HG03280 (cell line): ENCODE measurements at regions not wholly inside any gene's neighbourhood (a gene's known extent, or its start where the extent isn't known, plus 50 kb on each side); places are given as distances from the start of the nearest gene placed in this dataset.

Experiments
- ATAC-seq: cut with Tn5 transposase; IDR thresholded peaks from one replicate; pipeline ENCODE4 v1.9.1; 2021; ENCODE audit warnings: mild to moderate bottlenecking, moderate library complexity; ENCODE audit not compliant: unreplicated experiment

GRCh38 chr9:90420768-90421513, 221.7 kb downstream of the DIRAS2 start:
- ATAC-seq = no peak

- no peak for ATAC-seq
Measured at GRCh38 chr9:90421786-90422185, 220.8 kb downstream of the DIRAS2 start.

GRCh38 chr9:90423661-90424193, 218.9 kb downstream of the DIRAS2 start:
- no peak for ATAC-seq

GRCh38 chr9:90428517-90428916, 214.1 kb downstream of the DIRAS2 start:
- ATAC-seq = no peak

DNA sequence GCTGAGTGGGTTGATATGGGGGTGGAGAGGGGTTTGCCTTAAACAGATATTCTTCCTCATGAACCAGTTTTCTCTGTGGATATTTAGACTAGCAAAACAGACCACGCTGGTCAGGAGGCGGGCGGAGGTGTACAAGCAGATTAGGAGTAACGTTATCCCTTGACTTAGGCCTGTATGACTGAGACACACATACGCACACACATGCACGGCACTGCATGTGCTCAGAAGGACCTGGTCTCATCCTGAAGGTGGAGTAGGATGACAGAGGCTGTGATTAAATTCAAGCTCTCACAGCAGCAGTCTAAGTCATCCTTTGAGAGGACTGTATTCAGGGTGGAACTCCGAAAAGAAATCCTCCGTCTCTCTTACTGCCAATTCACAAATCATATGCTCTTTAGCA, 209.7 kb downstream of the DIRAS2 start:
- ATAC-seq = no peak

DNA sequence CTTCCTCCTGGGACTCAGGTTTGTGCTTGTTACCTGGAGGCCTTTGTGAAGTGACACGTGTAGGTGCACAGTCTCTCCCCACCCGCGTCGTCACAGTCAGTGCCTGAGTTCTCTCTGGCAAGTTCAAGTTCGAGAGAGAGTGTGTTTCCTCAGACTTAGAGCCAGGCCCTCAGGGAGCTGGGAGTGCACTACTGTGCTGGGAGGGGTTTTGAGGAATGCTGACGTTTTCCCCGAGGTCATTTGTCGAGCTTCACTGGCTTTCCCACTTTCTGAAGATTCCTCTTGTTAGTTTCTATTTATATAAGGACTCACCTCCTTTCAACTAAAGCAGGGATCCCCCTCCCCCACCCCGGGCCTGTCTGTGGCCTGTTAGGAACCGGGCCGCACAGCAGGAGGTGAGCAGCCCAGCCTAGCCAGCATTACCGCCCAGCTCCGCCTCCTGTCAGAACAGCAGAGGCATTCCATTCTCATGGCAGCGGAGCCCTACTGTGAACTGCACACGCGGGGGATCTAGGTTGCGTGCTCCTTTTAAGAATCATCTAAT, 209.2 kb downstream of the DIRAS2 start:
- no peak for ATAC-seq

DNA sequence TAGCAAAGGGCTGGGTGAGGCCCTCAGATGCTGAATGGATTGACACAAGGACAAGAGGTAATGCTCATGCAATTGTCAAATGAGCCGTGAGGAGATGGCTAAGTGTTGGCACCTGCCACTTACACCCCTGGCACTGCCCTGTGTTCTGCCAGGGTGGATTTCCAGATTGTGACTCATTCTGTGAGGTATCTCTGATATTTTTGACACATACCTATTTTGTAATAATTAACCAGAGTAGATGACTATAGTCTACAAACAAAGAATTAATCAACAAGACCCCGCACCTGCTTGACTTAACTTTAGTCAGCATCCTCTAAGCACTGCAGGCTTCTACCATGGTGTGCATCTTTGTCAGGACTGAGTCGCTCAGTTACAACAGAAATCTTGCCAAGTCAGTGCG, 200.8 kb downstream of the DIRAS2 start:
- ATAC-seq = no peak

- ATAC-seq = no peak
Measured at GRCh38 chr9:90442723-90443122, 199.9 kb downstream of the DIRAS2 start.

DNA sequence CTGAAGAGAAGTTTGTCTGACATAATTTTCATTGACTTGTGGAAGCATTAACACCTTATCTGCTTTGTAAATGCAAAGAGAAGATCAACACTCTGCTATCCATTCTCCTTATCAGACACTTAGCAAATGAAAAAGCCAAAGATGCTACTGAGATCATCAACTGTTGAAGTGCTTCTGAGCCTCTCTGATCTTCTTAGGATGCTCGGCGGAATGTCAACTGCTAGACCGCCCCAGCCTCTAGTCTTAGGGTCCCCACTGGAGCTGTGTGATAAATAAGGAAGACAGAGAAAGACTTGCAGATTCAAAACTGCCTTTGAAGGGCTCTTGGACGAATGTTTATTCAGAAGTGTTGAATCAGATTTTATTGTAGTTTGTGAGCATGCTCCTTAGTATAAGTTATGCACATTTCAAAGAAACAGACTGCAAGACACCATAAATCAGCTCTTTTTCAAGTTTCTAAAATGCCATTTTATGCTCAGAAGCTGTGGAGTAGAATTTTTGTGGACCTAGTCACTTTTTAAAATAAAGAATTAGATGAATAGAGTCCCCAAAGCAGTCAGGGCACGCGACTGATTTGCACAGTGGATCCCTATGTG, 197.9 kb downstream of the DIRAS2 start:
- ATAC-seq = no peak

GRCh38 chr9:90445391-90445790, 197.2 kb downstream of the DIRAS2 start:
- ATAC-seq = no peak

GRCh38 chr9:90446200-90446948, 196.2 kb downstream of the DIRAS2 start:
- ATAC-seq = no peak

DNA sequence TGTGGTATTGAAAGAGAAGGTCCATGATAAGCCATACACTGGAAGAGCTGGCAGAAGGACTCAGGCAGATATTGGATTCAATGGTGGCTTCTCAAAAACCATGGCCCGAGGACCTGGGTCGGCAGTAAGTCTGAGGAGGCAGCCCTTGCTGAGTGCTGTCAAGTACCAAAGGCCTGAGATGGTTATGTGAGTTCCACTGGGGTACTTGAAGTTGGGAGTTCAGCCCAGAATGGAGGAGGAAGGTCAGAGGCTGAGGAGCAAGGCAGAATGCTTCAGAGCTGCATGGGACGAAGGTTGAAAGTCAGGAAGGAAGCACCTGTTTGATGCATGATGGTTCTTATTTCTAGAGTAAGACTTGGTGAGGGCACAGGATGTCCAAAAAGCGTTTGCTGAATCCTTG, 194.9 kb downstream of the DIRAS2 start:
- ATAC-seq = no peak

GRCh38 chr9:90449213-90449925, 193.3 kb downstream of the DIRAS2 start:
- no peak for ATAC-seq

DNA sequence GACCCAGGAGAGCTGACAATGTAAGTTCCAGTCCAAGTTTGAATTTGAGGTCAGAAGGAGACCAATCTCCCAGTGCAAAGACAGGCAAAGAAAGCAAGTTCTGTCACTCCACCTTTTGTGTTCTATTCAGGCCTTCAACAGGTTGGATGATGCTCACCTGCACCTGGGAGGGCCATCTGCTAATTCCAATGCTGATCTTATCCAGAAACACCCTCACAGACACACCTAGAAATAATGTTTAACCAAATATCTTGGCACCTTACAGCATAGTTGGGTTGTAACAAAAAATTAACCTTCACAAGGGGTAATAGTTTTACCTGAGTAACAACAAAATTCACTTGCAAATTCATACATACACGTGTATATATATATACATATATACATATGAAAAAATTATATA, 190.8 kb downstream of the DIRAS2 start:
- no peak for ATAC-seq

GRCh38 chr9:90455316-90455715, 187.3 kb downstream of the DIRAS2 start:
- ATAC-seq = no peak

DNA sequence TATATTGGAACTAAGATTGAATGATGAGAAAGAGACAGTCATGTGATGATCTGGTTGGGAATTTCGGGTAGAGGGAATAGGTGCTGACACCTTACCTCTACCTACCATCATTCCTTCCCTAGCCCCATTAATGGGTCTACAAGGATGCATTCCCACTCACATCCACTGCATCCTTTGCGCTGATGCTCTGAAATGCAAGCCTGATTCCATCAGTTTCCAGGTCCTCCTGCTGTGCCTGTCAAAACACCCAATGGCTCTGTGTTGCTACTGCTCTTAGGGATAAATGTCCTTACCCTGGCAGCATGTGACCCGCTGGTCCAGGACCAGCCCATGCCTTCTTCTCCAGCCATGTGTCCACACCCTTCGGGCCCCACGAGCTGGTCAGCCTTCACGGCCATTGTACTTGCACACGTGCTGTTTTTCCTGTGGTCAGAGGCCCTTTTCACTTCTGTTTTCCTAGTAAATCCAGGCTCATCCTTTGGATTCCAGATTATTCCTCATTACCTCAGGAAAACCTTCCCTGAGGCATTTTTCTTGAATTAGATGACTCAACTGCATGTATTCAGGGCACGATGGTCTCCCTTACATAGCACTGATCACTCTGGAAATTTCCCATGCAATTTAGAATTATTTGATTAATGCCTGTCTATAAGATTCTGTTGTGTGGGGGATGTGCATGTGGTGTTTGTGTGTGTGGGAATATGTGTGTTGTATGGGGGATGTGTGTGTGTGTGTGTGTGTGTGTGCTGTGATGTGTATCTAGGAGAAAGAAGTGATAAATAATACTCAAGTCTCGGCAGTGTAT, 185.0 kb downstream of the DIRAS2 start:
- no peak for ATAC-seq

DNA sequence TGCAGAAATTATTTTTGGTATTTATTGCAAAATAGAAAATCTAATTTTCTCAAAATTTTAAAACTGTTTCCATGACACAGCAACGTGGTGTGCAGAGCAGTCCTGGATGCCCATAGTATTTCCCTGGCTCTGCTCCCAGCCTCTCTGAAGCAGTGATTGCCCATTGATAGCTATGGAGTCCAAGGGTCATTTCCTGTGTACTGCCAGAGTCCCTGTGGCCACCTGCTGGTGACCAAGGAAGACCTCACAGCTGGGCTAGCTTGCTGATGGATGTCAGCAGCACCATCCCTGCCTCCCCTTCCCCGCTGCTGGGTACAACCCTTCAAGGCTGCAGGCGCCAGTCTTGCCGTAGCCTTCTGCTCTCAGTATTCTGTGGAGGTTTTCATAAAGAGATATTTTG, 184.1 kb downstream of the DIRAS2 start:
- ATAC-seq = no peak

DNA sequence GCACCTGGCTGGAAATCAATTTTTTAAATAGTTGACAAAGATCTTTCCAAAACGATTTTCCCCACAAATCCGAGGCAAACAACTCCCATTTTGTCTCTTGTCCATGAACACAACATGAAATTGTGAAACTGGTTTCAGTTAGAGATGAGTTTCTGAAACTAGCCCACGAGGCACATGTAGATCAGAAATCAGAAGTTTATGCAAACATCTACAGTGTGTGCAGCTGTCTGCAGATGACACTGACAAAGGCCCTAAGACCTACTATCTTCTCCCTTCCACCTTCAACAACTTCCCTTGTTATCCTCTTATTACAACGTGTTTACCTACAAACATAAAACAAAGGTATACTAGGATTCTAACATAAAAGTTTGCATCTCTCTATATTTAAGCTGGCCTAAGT, 183.3 kb downstream of the DIRAS2 start:
- peak; percentile 75 for ATAC-seq

GRCh38 chr9:90460220-90460619, 182.4 kb downstream of the DIRAS2 start:
- no peak for ATAC-seq

- ATAC-seq = no peak
Measured at GRCh38 chr9:90464978-90465377, 177.6 kb downstream of the DIRAS2 start.
